Neural cell (in vitro differentiated cells): ENCODE measurements at regions not wholly inside any gene's neighbourhood (a gene's known extent, or its start where the extent isn't known, plus 50 kb on each side); places are given as distances from the start of the nearest gene placed in this dataset.
"Not testable (repeated sequence)": the region's sequence is repeated elsewhere in the genome, so short reads cannot be mapped to it uniquely, and the experiment has no call there.

Experiments
- H2AFZ ChIP-seq: fragments of 200-600, 300-800 bp; sonication (generic), shearing (Covaris generic); 2 replicates; pipeline ENCODE4 v1.6.0; 2014; ENCODE audit warnings: low read depth, mild to moderate bottlenecking, antibody characterized with exemption, low read length, moderate library complexity
- H3F3A ChIP-seq: fragments of 200-600 bp; shearing (Covaris generic); 2 replicates; pipeline ENCODE4 v1.6.1; 2016; ENCODE audit warnings: mild to moderate bottlenecking, moderate library complexity, mixed read lengths, antibody characterized with exemption, low read length; ENCODE audit not compliant: insufficient read depth, poor library complexity, severe bottlenecking
- H3K27ac ChIP-seq: fragments of 200-600, 300-800 bp; sonication (generic), shearing (Covaris generic); 2 replicates; pipeline ENCODE4 v1.5.1; 2014; ENCODE audit warnings: mild to moderate bottlenecking, low read length, moderate library complexity
- H3K27me3 ChIP-seq: fragments of 300-800, 200-600 bp; sonication (generic), shearing (Covaris generic); 2 replicates; pipeline ENCODE4 v1.6.0; 2014; ENCODE audit warnings: mild to moderate bottlenecking, low read depth, low read length, moderate library complexity; ENCODE audit not compliant: insufficient read depth
- H3K36me3 ChIP-seq: fragments of 300-800, 200-600 bp; sonication (generic), shearing (Covaris generic); 2 replicates; pipeline ENCODE4 v1.5.1; 2014; ENCODE audit warnings: mild to moderate bottlenecking, antibody characterized with exemption, low read length, moderate library complexity; ENCODE audit not compliant: insufficient read depth
- H3K4me2 ChIP-seq: fragments of 300-800, 200-600 bp; sonication (generic), shearing (Covaris generic); 2 replicates; pipeline ENCODE4 v1.6.0; 2014; ENCODE audit warnings: mild to moderate bottlenecking, low read length
- H3K4me3 ChIP-seq: fragments of 300-800, 200-600 bp; sonication (generic), shearing (Covaris generic); 2 replicates; pipeline ENCODE4 v1.5.1; 2014; ENCODE audit warnings: mild to moderate bottlenecking, low read length, moderate library complexity
- H3K79me2 ChIP-seq: fragments of 200-600 bp; shearing (Covaris generic); replicated peaks from 2 replicates; pipeline ENCODE4 v1.6.0; 2014; ENCODE audit warnings: mild to moderate bottlenecking, low read length, moderate library complexity; ENCODE audit not compliant: insufficient read depth
- H3K9ac ChIP-seq: fragments of 300-800, 200-600 bp; sonication (generic), shearing (Covaris generic); 2 replicates; pipeline ENCODE4 v1.6.1; 2016; ENCODE audit warnings: mild to moderate bottlenecking, low read length, mixed read lengths
- H3K9me2 ChIP-seq: fragments of 200-600 bp; shearing (Covaris generic); 2 replicates; pipeline ENCODE4 v1.6.1; 2016; ENCODE audit warnings: mild to moderate bottlenecking, low read length, mixed read lengths; ENCODE audit not compliant: insufficient read depth
- H3K9me3 ChIP-seq: fragments of 200-600, 300-800 bp; sonication (generic), shearing (Covaris generic); 2 replicates; pipeline ENCODE4 v1.6.1; 2016; ENCODE audit warnings: mild to moderate bottlenecking, mixed run types, low read length, moderate library complexity, mixed read lengths
- H4K20me1 ChIP-seq: fragments of 200-600 bp; shearing (Covaris generic); 2 replicates; pipeline ENCODE4 v1.6.1; 2016; ENCODE audit warnings: mild to moderate bottlenecking, mixed run types; ENCODE audit not compliant: insufficient read depth
- EP300 ChIP-seq: fragments of 450-650 bp; conservative IDR thresholded peaks from 2 replicates; pipeline ENCODE4 v1.6.1; 2014; ENCODE audit warnings: antibody characterized with exemption, mild to moderate bottlenecking, moderate library complexity; ENCODE audit not compliant: poor library complexity, severe bottlenecking
- EZH2 ChIP-seq: fragments of 200-600, 300-800 bp; shearing (Covaris generic), sonication (generic); IDR thresholded peaks from 2 replicates; pipeline ENCODE4 v1.6.1; 2014; ENCODE audit warnings: antibody characterized with exemption, low read length, borderline replicate concordance, mild to moderate bottlenecking; ENCODE audit not compliant: insufficient read depth, poor library complexity, severe bottlenecking
- MXI1 ChIP-seq: fragments of 450-650 bp; conservative IDR thresholded peaks from 2 replicates; pipeline ENCODE4 v1.6.1; 2014; ENCODE audit warnings: antibody characterized with exemption, mild to moderate bottlenecking; ENCODE audit not compliant: poor library complexity, severe bottlenecking
- POLR2AphosphoS5 ChIP-seq: IDR thresholded peaks from 2 replicates; pipeline ENCODE4 v1.6.1; 2012
- RAD21 ChIP-seq: fragments of 450-650 bp; conservative IDR thresholded peaks from 2 replicates; pipeline ENCODE4 v1.6.1; 2014; ENCODE audit warnings: antibody characterized with exemption, mild to moderate bottlenecking, moderate library complexity
- REST ChIP-seq: IDR thresholded peaks from 2 replicates; pipeline ENCODE4 v1.6.1; 2012; ENCODE audit warnings: borderline replicate concordance
- SMC3 ChIP-seq: fragments of 450-650 bp; conservative IDR thresholded peaks from 2 replicates; pipeline ENCODE4 v1.6.1; 2014; ENCODE audit warnings: antibody characterized with exemption, mild to moderate bottlenecking, moderate library complexity; ENCODE audit not compliant: poor library complexity
- TAF1 ChIP-seq: IDR thresholded peaks from 2 replicates; pipeline ENCODE4 v1.6.1; 2012; ENCODE audit warnings: low read depth
- TF ChIP-seq, protein P1 (sequence below): fragments of 450-650 bp; IDR thresholded peaks from 2 replicates; pipeline ENCODE4 v1.5.1; 2014; ENCODE audit warnings: antibody characterized with exemption, mild to moderate bottlenecking, moderate library complexity; ENCODE audit not compliant: poor library complexity, severe bottlenecking

GRCh38 chr1:94660258-94660657 is 118.7 kb upstream of the F3 start:
- Histone ChIP-seq H4K20me1 (no peaks in the 10 kb centered on the region), H3K9ac (no peak overlapping the region), H3K79me2 (no peaks in the 10 kb centered on the region), H3K9me2 (no peaks in the 10 kb centered on the region), H3K9me3 (no peaks in the 10 kb centered on the region), H3K4me3 (no peak overlapping the region), H3K4me2 (no peak overlapping the region), H3F3A (no peaks in the 10 kb centered on the region), H3K36me3 (no peaks in the 10 kb centered on the region), H3K27ac (no peak overlapping the region), H2AFZ (no peak overlapping the region), H3K27me3 (no peaks in the 10 kb centered on the region)
- TF ChIP-seq TAF1 (no peak), POLR2AphosphoS5 (no peak), RAD21 (no peak), SMC3 (no peak), EZH2 (no peak), MXI1 (no peak), REST (no peak), EP300 (no peak)
- TF ChIP-seq, protein P1, sequence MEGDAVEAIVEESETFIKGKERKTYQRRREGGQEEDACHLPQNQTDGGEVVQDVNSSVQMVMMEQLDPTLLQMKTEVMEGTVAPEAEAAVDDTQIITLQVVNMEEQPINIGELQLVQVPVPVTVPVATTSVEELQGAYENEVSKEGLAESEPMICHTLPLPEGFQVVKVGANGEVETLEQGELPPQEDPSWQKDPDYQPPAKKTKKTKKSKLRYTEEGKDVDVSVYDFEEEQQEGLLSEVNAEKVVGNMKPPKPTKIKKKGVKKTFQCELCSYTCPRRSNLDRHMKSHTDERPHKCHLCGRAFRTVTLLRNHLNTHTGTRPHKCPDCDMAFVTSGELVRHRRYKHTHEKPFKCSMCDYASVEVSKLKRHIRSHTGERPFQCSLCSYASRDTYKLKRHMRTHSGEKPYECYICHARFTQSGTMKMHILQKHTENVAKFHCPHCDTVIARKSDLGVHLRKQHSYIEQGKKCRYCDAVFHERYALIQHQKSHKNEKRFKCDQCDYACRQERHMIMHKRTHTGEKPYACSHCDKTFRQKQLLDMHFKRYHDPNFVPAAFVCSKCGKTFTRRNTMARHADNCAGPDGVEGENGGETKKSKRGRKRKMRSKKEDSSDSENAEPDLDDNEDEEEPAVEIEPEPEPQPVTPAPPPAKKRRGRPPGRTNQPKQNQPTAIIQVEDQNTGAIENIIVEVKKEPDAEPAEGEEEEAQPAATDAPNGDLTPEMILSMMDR = no peak

DNA sequence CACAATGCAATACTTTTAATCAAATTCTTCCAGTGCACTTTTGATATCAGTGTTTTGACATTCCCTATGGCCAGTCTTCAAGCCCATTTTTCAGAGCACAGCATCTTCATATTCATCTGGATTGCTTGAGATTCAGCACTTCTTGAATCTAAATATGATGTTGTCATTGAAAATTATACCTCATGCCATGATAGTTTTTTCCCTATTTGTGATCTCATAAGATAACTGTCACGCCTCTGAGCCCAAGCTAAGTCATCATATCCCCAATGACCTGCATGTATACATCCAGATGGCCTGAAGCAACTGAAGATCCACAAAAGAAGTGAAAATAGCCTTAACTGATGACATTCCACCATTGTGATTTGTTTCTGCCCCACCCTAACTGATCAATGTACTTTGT is 117.6 kb upstream of the F3 start:
- not testable (repeated sequence) for H4K20me1 ChIP-seq, H3K9me2 ChIP-seq, H3K4me2 ChIP-seq, H3K9me3 ChIP-seq, H3K27me3 ChIP-seq, H3K9ac ChIP-seq, H3K4me3 ChIP-seq, H2AFZ ChIP-seq, H3F3A ChIP-seq, H3K36me3 ChIP-seq, H3K79me2 ChIP-seq, H3K27ac ChIP-seq

- no peaks in the 10 kb centered on the region for H3K36me3 ChIP-seq
- no peak overlapping the region for H3K27ac ChIP-seq
- no peak overlapping the region for H2AFZ ChIP-seq
- H4K20me1 ChIP-seq = no peaks in the 10 kb centered on the region
- TF ChIP-seq MXI1 = no peak
- TF ChIP-seq POLR2AphosphoS5 = no peak
- no peak for TF ChIP-seq TAF1
- no peak for TF ChIP-seq EZH2
- TF ChIP-seq, protein P1 = no peak
- TF ChIP-seq RAD21 = no peak
- TF ChIP-seq REST = no peak
- TF ChIP-seq EP300 = no peak
- no peak for TF ChIP-seq SMC3
- H3K9me3 ChIP-seq = no peaks in the 10 kb centered on the region
- no peak overlapping the region for H3K4me3 ChIP-seq
- no peak overlapping the region for H3K9ac ChIP-seq
- H3K27me3 ChIP-seq = no peaks in the 10 kb centered on the region
- no peaks in the 10 kb centered on the region for H3K79me2 ChIP-seq
- no peak overlapping the region for H3K4me2 ChIP-seq
- H3K9me2 ChIP-seq = no peaks in the 10 kb centered on the region
- H3F3A ChIP-seq = no peaks in the 10 kb centered on the region
Observed at GRCh38 chr1:94658221-94658620, 116.7 kb upstream of the F3 start.
